Ovary (tissue), 7 donors: ENCODE measurements at regions not wholly inside any gene's neighbourhood (a gene's known extent, or its start where the extent isn't known, plus 50 kb on each side); places are given as distances from the start of the nearest gene placed in this dataset.

Experiments
- DNase-seq, 5 donors: peaks; one replicate each; pipeline ENCODE4 v3.0.0-alpha.2; 2019 to 2020
- H3K27ac ChIP-seq, 2 donors: fragments of 200-600 bp; one replicate each; pipeline versions ENCODE4 v1.5.1 to v1.8.0; 2019 to 2022
- H3K27me3 ChIP-seq: fragments of 200-600 bp; one replicate; pipeline ENCODE4 v1.8.0; 2022
- H3K36me3 ChIP-seq: fragments of 200-600 bp; sonication (generic); one replicate; pipeline ENCODE4 v1.5.1; 2019
- H3K4me1 ChIP-seq: one replicate; pipeline ENCODE4 v1.8.1; 2013; ENCODE audit warnings: mild to moderate bottlenecking, moderate library complexity; ENCODE audit not compliant: insufficient read depth
- H3K4me3 ChIP-seq: fragments of 200-600 bp; sonication (generic); one replicate; pipeline ENCODE4 v1.5.1; 2017
- H3K9me3 ChIP-seq, 2 donors: fragments of 200-600 bp in 1 of 2; sonication (generic) in 1 of 2; one replicate each; pipeline versions ENCODE4 v1.5.1 to v1.8.1; 2013 to 2019; ENCODE audit warnings: mild to moderate bottlenecking in 1 of 2, moderate library complexity in 1 of 2
- EP300 ChIP-seq: sonication (generic); formaldehyde crosslinking; IDR thresholded peaks from one replicate; pipeline ENCODE4 v1.6.1; 2017; ENCODE audit warnings: antibody characterized with exemption
- POLR2A ChIP-seq: fragments of 450-650 bp; IDR thresholded peaks from one replicate; pipeline ENCODE4 v1.6.1; 2017; ENCODE audit warnings: antibody characterized with exemption, mild to moderate bottlenecking, moderate library complexity
- WGBS, 3 donors: extraction: QIAGEN DNeasy Blood & Tissue Kit in 1 of 3; methylation state at CpG; one replicate each; pipeline versions ENCODE4 v1.1.5 to v1.1.7; 2013 to 2017; 5-methylcytosine and 5-hydroxymethylcytosine counted together
- intact Hi-C, 4 donors: fragments of 100-400 bp; cut with DNase I; formaldehyde crosslinking; loops; one replicate each; pipeline versions ENCODE4 v1.11.0 to v1.15.1; 2022 to 2023
- TF ChIP-seq, protein P1 (sequence below), 3 donors: fragments of 450-650 bp in 2 of 3; fragments of 200-600 bp in 1 of 3; IDR thresholded peaks; one replicate each; pipeline versions ENCODE4 v1.5.1 to v1.8.0; 2016 to 2022; ENCODE audit warnings: antibody characterized with exemption in 3 of 3, mild to moderate bottlenecking in 1 of 3
- donor health status: DM: no; HTN: no; CAD: no; lungs with moderate emphysema.
- donor health status: DM: no; HTN: no; CAD: no.
- donor health status: Bipolar disorder and iron deficiency.
- donor health status: DM: no; HTN: no; CAD: no.
- donor health status: DM: yes; HTN: yes; CAD: no.

GRCh38 chr1:87941337-87941946, 612.8 kb downstream of the LMO4 start:
- no peak overlapping the region for H3K27ac ChIP-seq
- DNase-seq, result no peak
- H3K9me3 ChIP-seq, result no peaks in the 10 kb centered on the region
- no peak for TF ChIP-seq POLR2A
- TF ChIP-seq, protein P1, sequence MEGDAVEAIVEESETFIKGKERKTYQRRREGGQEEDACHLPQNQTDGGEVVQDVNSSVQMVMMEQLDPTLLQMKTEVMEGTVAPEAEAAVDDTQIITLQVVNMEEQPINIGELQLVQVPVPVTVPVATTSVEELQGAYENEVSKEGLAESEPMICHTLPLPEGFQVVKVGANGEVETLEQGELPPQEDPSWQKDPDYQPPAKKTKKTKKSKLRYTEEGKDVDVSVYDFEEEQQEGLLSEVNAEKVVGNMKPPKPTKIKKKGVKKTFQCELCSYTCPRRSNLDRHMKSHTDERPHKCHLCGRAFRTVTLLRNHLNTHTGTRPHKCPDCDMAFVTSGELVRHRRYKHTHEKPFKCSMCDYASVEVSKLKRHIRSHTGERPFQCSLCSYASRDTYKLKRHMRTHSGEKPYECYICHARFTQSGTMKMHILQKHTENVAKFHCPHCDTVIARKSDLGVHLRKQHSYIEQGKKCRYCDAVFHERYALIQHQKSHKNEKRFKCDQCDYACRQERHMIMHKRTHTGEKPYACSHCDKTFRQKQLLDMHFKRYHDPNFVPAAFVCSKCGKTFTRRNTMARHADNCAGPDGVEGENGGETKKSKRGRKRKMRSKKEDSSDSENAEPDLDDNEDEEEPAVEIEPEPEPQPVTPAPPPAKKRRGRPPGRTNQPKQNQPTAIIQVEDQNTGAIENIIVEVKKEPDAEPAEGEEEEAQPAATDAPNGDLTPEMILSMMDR (IDR thresholded peaks at IDR 0.05), result no peak
- TF ChIP-seq EP300, result no peak
- no peaks in the 10 kb centered on the region for H3K27me3 ChIP-seq
- WGBS, 3 donors, result 4 to 11% (median 8%) methylated on average over 1 of the region's 1 CpG
- intact Hi-C loops, result no loop called here
- H3K4me3 ChIP-seq, result no peak overlapping the region
- H3K36me3 ChIP-seq, result no peaks in the 10 kb centered on the region
- H3K4me1 ChIP-seq, result no peaks in the 10 kb centered on the region

DNA sequence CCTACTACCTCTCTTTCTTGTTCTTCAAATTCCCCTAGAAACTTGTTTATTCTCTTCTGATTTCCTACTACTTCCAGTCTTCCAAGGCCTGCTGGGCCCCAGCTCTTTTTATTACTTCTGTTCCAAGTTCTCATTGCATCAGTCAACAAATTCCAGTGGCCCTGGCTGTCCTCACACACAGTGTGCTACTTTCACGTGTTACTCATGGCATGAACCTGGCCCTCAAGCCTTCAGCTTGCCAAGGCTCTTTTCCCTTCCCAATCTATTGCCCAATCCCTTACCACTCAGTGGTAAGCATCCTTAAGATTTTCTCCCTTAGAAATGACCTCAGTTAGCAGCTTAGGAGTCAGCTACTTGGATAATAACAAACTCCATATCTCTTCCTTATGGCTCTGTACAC, 613.5 kb downstream of the LMO4 start:
- Histone ChIP-seq H3K27ac (no peak overlapping the region), H3K9me3 (no peaks in the 10 kb centered on the region), H3K4me3 (no peak overlapping the region), H3K4me1 (no peaks in the 10 kb centered on the region), H3K27me3 (no peaks in the 10 kb centered on the region), H3K36me3 (no peaks in the 10 kb centered on the region)
- 45 to 67% (median 55%) methylated on average over 1 of the region's 1 CpG for WGBS, 3 donors
- TF ChIP-seq EP300 (no peak), POLR2A (no peak)
- TF ChIP-seq, protein P1 (IDR thresholded peaks at IDR 0.05), result no peak
- DNase-seq, result no peak
- intact Hi-C loops, result no loop called here

GRCh38 chr1:87949711-87950110, 621.0 kb downstream of the LMO4 start:
- no peaks in the 10 kb centered on the region for H3K36me3 ChIP-seq
- no peaks in the 10 kb centered on the region for H3K4me1 ChIP-seq
- intact Hi-C loops, result loop anchor here in 2 of 4 donors (5.0 kb wide), 2 partner anchors 617 to 817 kb away; no protein-coding TSS in a partner anchor
- H3K27me3 ChIP-seq, result no peaks in the 10 kb centered on the region
- H3K9me3 ChIP-seq, result no peaks in the 10 kb centered on the region
- WGBS, 3 donors, result 43 to 74% (median 57%) methylated on average over 3 of the region's 3 CpGs
- TF ChIP-seq, protein P1 (IDR thresholded peaks at IDR 0.05), result no peak
- TF ChIP-seq POLR2A, result no peak
- no peak for TF ChIP-seq EP300
- no peak overlapping the region for H3K27ac ChIP-seq
- H3K4me3 ChIP-seq, result no peak overlapping the region
- DNase-seq, result no peak

GRCh38 chr1:87950369-87950768, 621.7 kb downstream of the LMO4 start:
- no peak overlapping the region for H3K4me3 ChIP-seq
- WGBS, 3 donors, result 44 to 53% (median 47%) methylated on average over 3 of the region's 3 CpGs
- TF ChIP-seq POLR2A (no peak), EP300 (no peak)
- TF ChIP-seq, protein P1 (IDR thresholded peaks at IDR 0.05), result no peak
- H3K27ac ChIP-seq, result no peak overlapping the region
- H3K27me3 ChIP-seq, result no peaks in the 10 kb centered on the region
- no peaks in the 10 kb centered on the region for H3K4me1 ChIP-seq
- H3K36me3 ChIP-seq, result no peaks in the 10 kb centered on the region
- H3K9me3 ChIP-seq, result no peaks in the 10 kb centered on the region
- DNase-seq, result no peak
- intact Hi-C loops, result loop anchor here in 2 of 4 donors (5.0 kb wide), 2 partner anchors 618 to 818 kb away; no protein-coding TSS in a partner anchor
